Fibroblast of lung (primary cell): ENCODE measurements at regions not wholly inside any gene's neighbourhood (a gene's known extent, or its start where the extent isn't known, plus 50 kb on each side); places are given as distances from the start of the nearest gene placed in this dataset.

ENCODE experiments used
- DNase-seq, 2 donors: peaks; one replicate each; pipeline versions ENCODE4 v3.0.0 to v3.0.0-alpha.2; 2010; ENCODE audit warnings: low read depth in 2 of 2
- H2AFZ ChIP-seq: 2 replicates; pipeline ENCODE4 v1.5.1; 2012; ENCODE audit warnings: low read length, control low read depth, inconsistent platforms
- H3K27ac ChIP-seq: 2 replicates; pipeline ENCODE4 v1.5.1; 2011; ENCODE audit warnings: low read length, control low read depth; ENCODE audit not compliant: insufficient read depth
- H3K27me3 ChIP-seq: 2 replicates; pipeline ENCODE4 v1.5.1; 2011; ENCODE audit warnings: mild to moderate bottlenecking, low read length; ENCODE audit not compliant: control insufficient read depth, insufficient read depth
- H3K36me3 ChIP-seq: 2 replicates; pipeline ENCODE4 v1.5.1; 2011; ENCODE audit warnings: low read length; ENCODE audit not compliant: control insufficient read depth, insufficient read depth
- H3K4me1 ChIP-seq: 2 replicates; pipeline ENCODE4 v1.5.1; 2011; ENCODE audit warnings: low read length; ENCODE audit not compliant: control insufficient read depth, insufficient read depth; ENCODE audit errors: extremely low read depth
- H3K4me2 ChIP-seq: 2 replicates; pipeline ENCODE4 v1.5.1; 2011; ENCODE audit warnings: low read length, control low read depth; ENCODE audit not compliant: insufficient read depth; ENCODE audit errors: extremely low read depth
- H3K4me3 ChIP-seq, 4 experiments: fragments of 200-600 bp in 1 of 4; sonication (generic) in 1 of 4; replicated peaks in 1 of 4; 2 replicates each; pipeline ENCODE4 v1.5.1; 2011 to 2016; ENCODE audit warnings: low read length in 4 of 4, low read depth in 3 of 4, mild to moderate bottlenecking in 3 of 4, control low read depth in 2 of 4, inconsistent platforms in 1 of 4, mixed read lengths in 1 of 4; ENCODE audit not compliant: insufficient read depth in 1 of 4; ENCODE audit errors: control extremely low read depth in 1 of 4
- H3K79me2 ChIP-seq: 2 replicates; pipeline ENCODE4 v1.5.1; 2012; ENCODE audit warnings: mild to moderate bottlenecking, low read length, inconsistent platforms; ENCODE audit not compliant: control insufficient read depth, insufficient read depth
- H3K9ac ChIP-seq: 2 replicates; pipeline ENCODE4 v1.5.1; 2011; ENCODE audit warnings: mild to moderate bottlenecking, low read length, control low read depth; ENCODE audit not compliant: insufficient read depth
- H3K9me3 ChIP-seq: 2 replicates; pipeline ENCODE4 v1.5.1; 2012; ENCODE audit warnings: low read depth, low read length; ENCODE audit not compliant: control insufficient read depth, insufficient read depth
- H4K20me1 ChIP-seq: 2 replicates; pipeline ENCODE4 v1.5.1; 2011; ENCODE audit warnings: low read length; ENCODE audit not compliant: control insufficient read depth, insufficient read depth; ENCODE audit errors: extremely low read depth
- CTCF ChIP-seq, 2 donors: IDR thresholded peaks in 1 of 2; conservative IDR thresholded peaks in 1 of 2; 1 replicate in 1 of 2; 2 replicates in 1 of 2; pipeline ENCODE4 v1.5.1; 2011 to 2012; ENCODE audit warnings: low read length in 2 of 2, control low read depth in 1 of 2, inconsistent platforms in 1 of 2, low read depth in 1 of 2, mild to moderate bottlenecking in 1 of 2
- EZH2 ChIP-seq: IDR thresholded peaks from 2 replicates; pipeline ENCODE4 v1.5.1; 2012; ENCODE audit warnings: low read length, control low read depth, mild to moderate bottlenecking; ENCODE audit errors: missing control alignments

GRCh38 chr3:177812492-177812891 is 615.2 kb upstream of the TBL1XR1 start:
- H3K9ac ChIP-seq: no peak overlapping the region
- H3K36me3 ChIP-seq: no peaks in the 10 kb centered on the region
- no peak overlapping the region for H3K4me3 ChIP-seq
- no peak for TF ChIP-seq CTCF (conservative IDR thresholded peaks at IDR 0.05 in 1 of 2, IDR thresholded peaks at IDR 0.05 in 1 of 2; ENCODE audit: low read depth in 1 of 2, low read length in 2 of 2)
- no peak overlapping the region for H3K27ac ChIP-seq
- no peaks in the 10 kb centered on the region for H3K9me3 ChIP-seq
- H4K20me1 ChIP-seq: no peaks in the 10 kb centered on the region
- peaks cover 4% of the 10 kb centered on the region for H3K4me1 ChIP-seq
- H3K27me3 ChIP-seq: no peaks in the 10 kb centered on the region
- H3K4me2 ChIP-seq: no peak overlapping the region
- no peak for DNase-seq
- no peaks in the 10 kb centered on the region for H3K79me2 ChIP-seq
- no peak overlapping the region for H2AFZ ChIP-seq

- H3K36me3 ChIP-seq: no peaks in the 10 kb centered on the region
- H3K27me3 ChIP-seq: no peaks in the 10 kb centered on the region
- no peak overlapping the region for H2AFZ ChIP-seq
- no peak overlapping the region for H3K4me2 ChIP-seq
- H3K4me1 ChIP-seq: peaks cover 4% of the 10 kb centered on the region
- no peak overlapping the region for H3K4me3 ChIP-seq
- TF ChIP-seq CTCF (conservative IDR thresholded peaks at IDR 0.05 in 1 of 2, IDR thresholded peaks at IDR 0.05 in 1 of 2; ENCODE audit: low read depth in 1 of 2, low read length in 2 of 2) (no peak), EZH2 (no peak)
- H3K9me3 ChIP-seq: no peaks in the 10 kb centered on the region
- H4K20me1 ChIP-seq: no peaks in the 10 kb centered on the region
- H3K9ac ChIP-seq: no peak overlapping the region
- no peak overlapping the region for H3K27ac ChIP-seq
- H3K79me2 ChIP-seq: no peaks in the 10 kb centered on the region
- DNase-seq: peak; percentile 37 to 72
These were observed 616.0 kb upstream of the TBL1XR1 start for GRCh38 chr3:177813322-177813721.

- peak; percentile 38 to 92 for DNase-seq
- H3K4me2 ChIP-seq: no peak overlapping the region
- no peak overlapping the region for H3K4me3 ChIP-seq
- H3K27me3 ChIP-seq: no peaks in the 10 kb centered on the region
- peak in 1 of 2 donors; percentile 4 for TF ChIP-seq CTCF (conservative IDR thresholded peaks at IDR 0.05 in 1 of 2, IDR thresholded peaks at IDR 0.05 in 1 of 2; ENCODE audit: low read depth in 1 of 2, low read length in 2 of 2)
- no peak for TF ChIP-seq EZH2
- no peak overlapping the region for H2AFZ ChIP-seq
- H3K27ac ChIP-seq: no peak overlapping the region
- no peaks in the 10 kb centered on the region for H3K36me3 ChIP-seq
- H3K4me1 ChIP-seq: peaks cover 7% of the 10 kb centered on the region
- no peaks in the 10 kb centered on the region for H3K79me2 ChIP-seq
- no peaks in the 10 kb centered on the region for H3K9me3 ChIP-seq
- no peaks in the 10 kb centered on the region for H4K20me1 ChIP-seq
- no peak overlapping the region for H3K9ac ChIP-seq
These were observed 619.5 kb upstream of the TBL1XR1 start for GRCh38 chr3:177816667-177817208.
